HEK293 (cell line): ENCODE measurements at regions not wholly inside any gene's neighbourhood (a gene's known extent, or its start where the extent isn't known, plus 50 kb on each side); places are given as distances from the start of the nearest gene placed in this dataset.

Experiments used
- CTCF ChIA-PET: fragments of 350-600 bp; formaldehyde crosslinking; extraction: SDS; loops from one replicate; lab custom pipeline; 2021; ENCODE audit warnings: antibody characterized with exemption; lab: Yijun Ruan, JAX
- POLR2A ChIA-PET: fragments of 300-600 bp; formaldehyde crosslinking; extraction: SDS; loops from one replicate; lab custom pipeline; 2020; ENCODE audit warnings: antibody characterized with exemption, inconsistent platforms; lab: Yijun Ruan, JAX
- H3K27ac ChIP-seq: fragments of 200-500 bp; sonication (Bioruptor generic); 2 replicates; pipeline ENCODE4 v1.5.1; 2014; ENCODE audit warnings: low read depth, low read length, control low read depth, inconsistent platforms; ENCODE audit errors: extremely low read depth
- H3K36me3 ChIP-seq, 2 experiments: fragments of 200-500 bp in 1 of 2; sonication (Bioruptor generic) in 1 of 2; 1 replicate in 1 of 2; 2 replicates in 1 of 2; pipeline ENCODE4 v1.5.1; 2014 to 2017; ENCODE audit warnings: inconsistent platforms in 2 of 2, low read length in 2 of 2; ENCODE audit not compliant: control insufficient read depth in 2 of 2, insufficient read depth in 1 of 2
- H3K4me1 ChIP-seq: fragments of 200-500 bp; sonication (Bioruptor generic); 2 replicates; pipeline ENCODE4 v1.5.1; 2014; ENCODE audit warnings: mild to moderate bottlenecking, low read length, inconsistent platforms; ENCODE audit not compliant: control insufficient read depth, insufficient read depth
- H3K4me3 ChIP-seq: 2 replicates; pipeline ENCODE4 v1.5.1; 2011; ENCODE audit warnings: low read depth, mild to moderate bottlenecking, control low read depth, low read length, moderate library complexity
- H3K9me3 ChIP-seq: fragments of 200-500 bp; sonication (Bioruptor generic); 2 replicates; pipeline ENCODE4 v1.5.1; 2014; ENCODE audit warnings: low read depth, low read length, inconsistent platforms; ENCODE audit not compliant: control insufficient read depth, insufficient read depth
- HIC1 ChIP-seq: fragments of 450-650 bp; formaldehyde crosslinking; IDR thresholded peaks from 2 replicates; pipeline ENCODE4 v1.5.1; 2016; ENCODE audit warnings: missing biosample characterization, missing genetic modification characterization
- HOXC10 ChIP-seq: sonication (generic); formaldehyde crosslinking; IDR thresholded peaks from 2 replicates; pipeline ENCODE4 v1.8.1; 2023; ENCODE audit warnings: mild to moderate bottlenecking, missing genetic modification reagents
- IKZF3 ChIP-seq: fragments of 450-650 bp; IDR thresholded peaks from 2 replicates; pipeline ENCODE4 v1.5.0; 2018; ENCODE audit warnings: missing biosample characterization, mild to moderate bottlenecking, missing genetic modification characterization, moderate library complexity
- MYNN ChIP-seq: fragments of 450-650 bp; formaldehyde crosslinking; IDR thresholded peaks from 2 replicates; pipeline ENCODE4 v1.5.1; 2016; ENCODE audit warnings: missing biosample characterization, missing genetic modification characterization, borderline replicate concordance
- REST ChIP-seq: fragments of 450-650 bp; formaldehyde crosslinking; IDR thresholded peaks from 2 replicates; pipeline ENCODE4 v1.5.1; 2016; ENCODE audit warnings: missing biosample characterization, missing genetic modification characterization
- YY1 ChIP-seq: fragments of 450-650 bp; formaldehyde crosslinking; IDR thresholded peaks from 2 replicates; pipeline ENCODE4 v1.5.1; 2018; ENCODE audit warnings: missing biosample characterization, missing genetic modification characterization
- YY2 ChIP-seq: fragments of 450-650 bp; formaldehyde crosslinking; IDR thresholded peaks from 2 replicates; pipeline ENCODE4 v1.5.1; 2016; ENCODE audit warnings: missing biosample characterization, missing genetic modification characterization
- ZBTB20 ChIP-seq: fragments of 450-650 bp; formaldehyde crosslinking; IDR thresholded peaks from 2 replicates; pipeline ENCODE4 v1.5.1; 2016; ENCODE audit warnings: missing biosample characterization, missing genetic modification characterization
- ZBTB7A ChIP-seq: fragments of 450-650 bp; formaldehyde crosslinking; IDR thresholded peaks from 2 replicates; pipeline ENCODE4 v1.5.1; 2016; ENCODE audit warnings: low read depth, missing biosample characterization, missing genetic modification characterization
- ZNF155 ChIP-seq: fragments of 450-650 bp; formaldehyde crosslinking; IDR thresholded peaks from 2 replicates; pipeline ENCODE4 v1.5.1; 2016; ENCODE audit warnings: missing biosample characterization, missing genetic modification characterization
- ZNF211 ChIP-seq: fragments of 450-650 bp; formaldehyde crosslinking; IDR thresholded peaks from 2 replicates; pipeline ENCODE4 v1.5.1; 2016; ENCODE audit warnings: low read depth, missing biosample characterization, missing genetic modification characterization
- ZNF292 ChIP-seq: fragments of 450-650 bp; formaldehyde crosslinking; IDR thresholded peaks from 2 replicates; pipeline ENCODE4 v1.5.1; 2016; ENCODE audit warnings: low read depth, missing biosample characterization, missing genetic modification characterization, borderline replicate concordance
- ZNF311 ChIP-seq: fragments of 450-650 bp; formaldehyde crosslinking; IDR thresholded peaks from 2 replicates; pipeline ENCODE4 v1.5.1; 2017; ENCODE audit warnings: missing biosample characterization, missing genetic modification characterization, borderline replicate concordance
- ZNF560 ChIP-seq: fragments of 450-650 bp; formaldehyde crosslinking; IDR thresholded peaks from 2 replicates; pipeline ENCODE4 v1.5.1; 2017; ENCODE audit warnings: missing biosample characterization, missing genetic modification characterization, borderline replicate concordance
- ZNF624 ChIP-seq: fragments of 450-650 bp; formaldehyde crosslinking; IDR thresholded peaks from 2 replicates; pipeline ENCODE4 v1.5.1; 2017; ENCODE audit warnings: missing biosample characterization, missing genetic modification characterization
- ZSCAN23 ChIP-seq: fragments of 450-650 bp; formaldehyde crosslinking; IDR thresholded peaks from 2 replicates; pipeline ENCODE4 v1.5.1; 2016; ENCODE audit warnings: missing biosample characterization, missing genetic modification characterization
- TF ChIP-seq, protein P1 (sequence below): fragments of 450-650 bp; formaldehyde crosslinking; IDR thresholded peaks from 2 replicates; pipeline ENCODE4 v1.5.1; 2017; ENCODE audit warnings: missing biosample characterization, missing genetic modification characterization
- TF ChIP-seq, protein P2 (sequence below): fragments of 450-650 bp; formaldehyde crosslinking; IDR thresholded peaks from 2 replicates; pipeline ENCODE4 v1.5.1; 2016; ENCODE audit warnings: missing biosample characterization, missing genetic modification characterization
- TF ChIP-seq, protein P3 (sequence below): fragments of 450-650 bp; formaldehyde crosslinking; IDR thresholded peaks from 2 replicates; pipeline ENCODE4; 2016; ENCODE audit warnings: missing biosample characterization, missing genetic modification characterization
- TF ChIP-seq, protein P4 (sequence below): fragments of 450-650 bp; IDR thresholded peaks from 2 replicates; pipeline ENCODE4 v1.5.1; 2018; ENCODE audit warnings: missing biosample characterization, missing genetic modification characterization

DNA sequence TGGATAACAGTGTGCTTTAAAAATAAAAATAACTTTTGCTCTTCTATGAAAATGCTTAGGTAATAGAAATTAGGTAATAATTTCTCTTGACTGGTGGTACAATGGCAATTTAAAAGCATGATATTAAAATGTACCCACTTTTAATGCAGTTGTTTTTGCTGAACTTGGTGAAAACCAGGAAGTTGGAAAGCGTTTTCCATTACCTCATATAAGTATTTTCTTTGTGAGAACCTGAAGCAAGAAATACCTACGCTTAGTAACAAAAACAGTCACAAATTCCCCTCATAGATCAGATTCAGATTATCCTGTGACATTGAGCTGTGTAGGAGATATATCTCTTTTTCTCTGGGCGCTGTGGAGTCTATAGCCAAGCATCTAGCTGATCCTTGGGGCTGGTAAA is 689.0 kb upstream of the FZD8 start (continued):
- TF ChIP-seq YY1 (tag by site-specific recombination) (no peak), ZNF155 (tag by site-specific recombination) (no peak), ZBTB7A (tag by site-specific recombination) (no peak), YY2 (tag by site-specific recombination) (no peak)
- TF ChIP-seq, all 188 proteins: peak for 0

DNA sequence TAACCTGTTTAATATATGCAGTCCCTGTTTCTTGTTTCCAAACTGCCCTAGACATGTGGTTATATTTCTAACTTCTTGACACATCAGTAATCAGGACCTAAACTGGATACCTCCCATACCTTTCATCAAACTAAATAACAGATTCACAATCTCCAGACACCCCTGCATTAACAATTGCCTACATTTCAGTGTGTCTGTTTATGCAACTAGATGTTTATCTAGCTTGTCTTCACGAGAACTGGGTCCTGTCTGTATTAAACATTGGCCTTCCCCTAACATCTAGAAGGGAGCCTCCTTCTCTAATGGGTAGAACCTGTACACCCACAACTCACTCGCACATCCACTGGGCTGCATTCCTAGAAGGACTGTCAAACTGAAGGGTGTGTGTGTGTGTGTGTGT is 683.7 kb upstream of the FZD8 start:
- ChIA-PET POLR2A (no interaction called here), CTCF (interaction anchor here (1.4 kb wide), 1 partner anchor 9 kb away, joined by 3 read pairs; no protein-coding TSS in a partner anchor)
- no peaks in the 10 kb centered on the region for H3K9me3 ChIP-seq
- H3K4me3 ChIP-seq = no peak overlapping the region
- no peaks in the 10 kb centered on the region for H3K4me1 ChIP-seq
- no peak overlapping the region for H3K27ac ChIP-seq
- no peak for TF ChIP-seq ZNF560 (tag by site-specific recombination)
- no peak for TF ChIP-seq HIC1 (tag by site-specific recombination)
- TF ChIP-seq, protein P1, sequence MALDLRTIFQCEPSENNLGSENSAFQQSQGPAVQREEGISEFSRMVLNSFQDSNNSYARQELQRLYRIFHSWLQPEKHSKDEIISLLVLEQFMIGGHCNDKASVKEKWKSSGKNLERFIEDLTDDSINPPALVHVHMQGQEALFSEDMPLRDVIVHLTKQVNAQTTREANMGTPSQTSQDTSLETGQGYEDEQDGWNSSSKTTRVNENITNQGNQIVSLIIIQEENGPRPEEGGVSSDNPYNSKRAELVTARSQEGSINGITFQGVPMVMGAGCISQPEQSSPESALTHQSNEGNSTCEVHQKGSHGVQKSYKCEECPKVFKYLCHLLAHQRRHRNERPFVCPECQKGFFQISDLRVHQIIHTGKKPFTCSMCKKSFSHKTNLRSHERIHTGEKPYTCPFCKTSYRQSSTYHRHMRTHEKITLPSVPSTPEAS = 0 out of 2 replicates have a peak, but pooled peaks have one; percentile 11
- TF ChIP-seq, protein P2, sequence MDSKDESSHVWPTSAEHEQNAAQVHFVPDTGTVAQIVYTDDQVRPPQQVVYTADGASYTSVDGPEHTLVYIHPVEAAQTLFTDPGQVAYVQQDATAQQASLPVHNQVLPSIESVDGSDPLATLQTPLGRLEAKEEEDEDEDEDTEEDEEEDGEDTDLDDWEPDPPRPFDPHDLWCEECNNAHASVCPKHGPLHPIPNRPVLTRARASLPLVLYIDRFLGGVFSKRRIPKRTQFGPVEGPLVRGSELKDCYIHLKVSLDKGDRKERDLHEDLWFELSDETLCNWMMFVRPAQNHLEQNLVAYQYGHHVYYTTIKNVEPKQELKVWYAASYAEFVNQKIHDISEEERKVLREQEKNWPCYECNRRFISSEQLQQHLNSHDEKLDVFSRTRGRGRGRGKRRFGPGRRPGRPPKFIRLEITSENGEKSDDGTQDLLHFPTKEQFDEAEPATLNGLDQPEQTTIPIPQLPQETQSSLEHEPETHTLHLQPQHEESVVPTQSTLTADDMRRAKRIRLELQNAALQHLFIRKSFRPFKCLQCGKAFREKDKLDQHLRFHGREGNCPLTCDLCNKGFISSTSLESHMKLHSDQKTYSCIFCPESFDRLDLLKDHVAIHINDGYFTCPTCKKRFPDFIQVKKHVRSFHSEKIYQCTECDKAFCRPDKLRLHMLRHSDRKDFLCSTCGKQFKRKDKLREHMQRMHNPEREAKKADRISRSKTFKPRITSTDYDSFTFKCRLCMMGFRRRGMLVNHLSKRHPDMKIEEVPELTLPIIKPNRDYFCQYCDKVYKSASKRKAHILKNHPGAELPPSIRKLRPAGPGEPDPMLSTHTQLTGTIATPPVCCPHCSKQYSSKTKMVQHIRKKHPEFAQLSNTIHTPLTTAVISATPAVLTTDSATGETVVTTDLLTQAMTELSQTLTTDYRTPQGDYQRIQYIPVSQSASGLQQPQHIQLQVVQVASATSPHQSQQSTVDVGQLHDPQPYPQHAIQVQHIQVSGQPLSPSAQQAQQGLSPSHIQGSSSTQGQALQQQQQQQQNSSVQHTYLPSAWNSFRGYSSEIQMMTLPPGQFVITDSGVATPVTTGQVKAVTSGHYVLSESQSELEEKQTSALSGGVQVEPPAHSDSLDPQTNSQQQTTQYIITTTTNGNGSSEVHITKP (tag by site-specific recombination) = no peak
- no peaks in the 10 kb centered on the region; a peak in 1 of 3 replicates for H3K36me3 ChIP-seq

DNA sequence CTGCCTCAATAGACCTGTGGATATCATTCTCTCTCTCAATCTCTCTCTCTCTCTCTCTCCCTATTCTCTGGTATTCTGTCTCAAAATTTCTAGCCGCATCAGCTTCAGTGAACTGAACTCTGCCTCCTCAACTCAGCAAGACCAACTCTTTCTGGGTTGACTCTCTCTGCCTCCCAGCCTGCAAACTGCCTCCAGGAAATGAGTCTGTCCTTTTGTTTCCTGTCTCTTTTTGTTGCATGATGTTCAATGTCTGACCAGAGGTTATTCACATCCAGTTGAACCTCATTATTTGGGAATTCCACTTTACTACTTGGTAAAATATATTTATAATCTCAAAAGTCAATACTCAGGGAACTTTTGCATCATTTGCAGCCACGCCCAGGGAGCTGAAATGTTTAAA is 682.7 kb upstream of the FZD8 start:
- Histone ChIP-seq H3K9me3 (no peaks in the 10 kb centered on the region), H3K27ac (no peak overlapping the region), H3K4me1 (no peaks in the 10 kb centered on the region), H3K36me3 (no peaks in the 10 kb centered on the region; a peak in 1 of 3 replicates), H3K4me3 (no peak overlapping the region)
- ChIA-PET CTCF (no interaction called here), POLR2A (no interaction called here)
- TF ChIP-seq, protein P3, sequence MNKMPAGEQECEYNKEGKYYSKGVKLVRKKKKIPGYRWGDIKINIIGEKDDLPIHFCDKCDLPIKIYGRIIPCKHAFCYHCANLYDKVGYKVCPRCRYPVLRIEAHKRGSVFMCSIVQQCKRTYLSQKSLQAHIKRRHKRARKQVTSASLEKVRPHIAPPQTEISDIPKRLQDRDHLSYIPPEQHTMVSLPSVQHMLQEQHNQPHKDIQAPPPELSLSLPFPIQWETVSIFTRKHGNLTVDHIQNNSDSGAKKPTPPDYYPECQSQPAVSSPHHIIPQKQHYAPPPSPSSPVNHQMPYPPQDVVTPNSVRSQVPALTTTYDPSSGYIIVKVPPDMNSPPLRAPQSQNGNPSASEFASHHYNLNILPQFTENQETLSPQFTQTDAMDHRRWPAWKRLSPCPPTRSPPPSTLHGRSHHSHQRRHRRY = no peak
- TF ChIP-seq IKZF3 (no peak), ZBTB20 (tag by site-specific recombination) (no peak), ZBTB7A (tag by site-specific recombination) (no peak), ZSCAN23 (tag by site-specific recombination) (no peak), ZNF292 (tag by site-specific recombination) (no peak), ZNF624 (tag by site-specific recombination) (no peak), ZNF211 (tag by site-specific recombination) (no peak), ZNF311 (tag by site-specific recombination) (no peak), REST (tag by site-specific recombination) (no peak), HOXC10 (no peak), MYNN (no peak)
- TF ChIP-seq, protein P4, sequence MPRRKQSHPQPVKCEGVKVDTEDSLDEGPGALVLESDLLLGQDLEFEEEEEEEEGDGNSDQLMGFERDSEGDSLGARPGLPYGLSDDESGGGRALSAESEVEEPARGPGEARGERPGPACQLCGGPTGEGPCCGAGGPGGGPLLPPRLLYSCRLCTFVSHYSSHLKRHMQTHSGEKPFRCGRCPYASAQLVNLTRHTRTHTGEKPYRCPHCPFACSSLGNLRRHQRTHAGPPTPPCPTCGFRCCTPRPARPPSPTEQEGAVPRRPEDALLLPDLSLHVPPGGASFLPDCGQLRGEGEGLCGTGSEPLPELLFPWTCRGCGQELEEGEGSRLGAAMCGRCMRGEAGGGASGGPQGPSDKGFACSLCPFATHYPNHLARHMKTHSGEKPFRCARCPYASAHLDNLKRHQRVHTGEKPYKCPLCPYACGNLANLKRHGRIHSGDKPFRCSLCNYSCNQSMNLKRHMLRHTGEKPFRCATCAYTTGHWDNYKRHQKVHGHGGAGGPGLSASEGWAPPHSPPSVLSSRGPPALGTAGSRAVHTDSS = no peak
